HepG2 (cell line): ENCODE measurements at regions not wholly inside any gene's neighbourhood (a gene's known extent, or its start where the extent isn't known, plus 50 kb on each side); places are given as distances from the start of the nearest gene placed in this dataset.

Source experiments
- ATAC-seq: fragments of 200-7000 bp; cut with Tn5 transposase; 3 replicates; pipeline ENCODE4 v1.9.1; 2020; ENCODE audit warnings: mild to moderate bottlenecking, moderate library complexity
- BruUV-seq: library from RNA; stranded (reverse); fragments of 400-500 nt; replicated peaks from 2 replicates; lab custom pipeline; 2021; lab: Mats Ljungman, UMichigan
- CTCF ChIA-PET: fragments of 300-600 bp; formaldehyde crosslinking; extraction: SDS; loops from one replicate; lab custom pipeline; 2021; ENCODE audit warnings: low total read pairs, inconsistent platforms, low intra/inter-chr PET ratio; lab: Yijun Ruan, JAX
- POLR2A ChIA-PET: fragments of 350-600 bp; sonication (Branson Sonifier 250); formaldehyde crosslinking; loops from one replicate; lab custom pipeline; 2020; ENCODE audit warnings: antibody characterized with exemption, inconsistent platforms; lab: Yijun Ruan, JAX
- DNase-seq: peaks from one replicate; pipeline ENCODE4 v3.0.0-alpha.2; 2015; ENCODE audit warnings: low spot score
- FAIRE-seq: peaks from 3 replicates; lab custom pipeline; 2011; peaks lifted over from hg19 to GRCh38; lab: Jason Lieb, UNC
- H2AFZ ChIP-seq: one replicate; pipeline ENCODE4 v1.6.1; 2011; ENCODE audit warnings: low read length, inconsistent platforms
- H3K27ac ChIP-seq: fragments of 300-600 bp; 3 replicates; pipeline ENCODE4 v1.8.0; 2011; ENCODE audit warnings: mixed run types, mild to moderate bottlenecking, mixed read lengths, low read length, inconsistent platforms; ENCODE audit not compliant: insufficient read depth; ENCODE audit errors: extremely low read length
- H3K27me3 ChIP-seq, 2 experiments: fragments of 200-600 bp in 1 of 2; 2 replicates in 1 of 2; 3 replicates in 1 of 2; pipeline versions ENCODE4 v1.6.0 to v1.8.0; 2011; ENCODE audit warnings: low read length in 2 of 2, mild to moderate bottlenecking in 2 of 2, moderate library complexity in 2 of 2, inconsistent platforms in 1 of 2; ENCODE audit not compliant: insufficient read depth in 2 of 2, control insufficient read depth in 1 of 2
- H3K36me3 ChIP-seq, 2 experiments: fragments of 200-600 bp in 1 of 2; replicated peaks in 1 of 2; 2 replicates in 1 of 2; 3 replicates in 1 of 2; pipeline versions ENCODE4 v1.5.1 to v1.8.0; 2011; ENCODE audit warnings: low read length in 2 of 2, inconsistent platforms in 1 of 2; ENCODE audit not compliant: insufficient read depth in 2 of 2, control insufficient read depth in 1 of 2
- H3K4me1 ChIP-seq: 2 replicates; pipeline ENCODE4 v1.5.1; 2012; ENCODE audit warnings: low read length, inconsistent platforms; ENCODE audit not compliant: insufficient read depth
- H3K4me2 ChIP-seq: 2 replicates; pipeline ENCODE4 v1.6.0; 2011; ENCODE audit warnings: low read depth, low read length, inconsistent platforms
- H3K4me3 ChIP-seq, 3 experiments: fragments of 200-600 bp in 1 of 3; sonication (generic), shearing (Covaris generic) in 1 of 3; replicated peaks in 1 of 3; 2 replicates each; pipeline ENCODE4 v1.5.1; 2011 to 2016; ENCODE audit warnings: low read length in 3 of 3, inconsistent platforms in 2 of 3, low read depth in 2 of 3, mild to moderate bottlenecking in 2 of 3, control low read depth in 1 of 3, mixed read lengths in 1 of 3; ENCODE audit not compliant: insufficient read depth in 1 of 3
- H3K79me2 ChIP-seq: one replicate; pipeline ENCODE4 v1.6.1; 2011; ENCODE audit warnings: low read length, inconsistent platforms; ENCODE audit not compliant: insufficient read depth
- H3K9ac ChIP-seq: 2 replicates; pipeline ENCODE4 v1.6.0; 2011; ENCODE audit warnings: mild to moderate bottlenecking, low read depth, low read length, inconsistent platforms; ENCODE audit not compliant: insufficient read depth
- H3K9me3 ChIP-seq: 2 replicates; pipeline ENCODE4 v1.5.1; 2012; ENCODE audit warnings: mild to moderate bottlenecking, low read length
- H4K20me1 ChIP-seq: 2 replicates; pipeline ENCODE4 v1.6.0; 2011; ENCODE audit warnings: inconsistent platforms, mild to moderate bottlenecking, low read length, moderate library complexity; ENCODE audit not compliant: insufficient read depth
- DDIT3 ChIP-seq: sonication (generic); formaldehyde crosslinking; IDR thresholded peaks from 2 replicates; pipeline ENCODE4 v1.4.0; 2020; ENCODE audit warnings: mild to moderate bottlenecking, missing genetic modification reagents
- DNMT1 ChIP-seq: sonication (generic); formaldehyde crosslinking; IDR thresholded peaks from 2 replicates; pipeline ENCODE4 v1.5.1; 2020; ENCODE audit warnings: mild to moderate bottlenecking, missing genetic modification reagents
- GFI1 ChIP-seq: sonication (generic); formaldehyde crosslinking; IDR thresholded peaks from 2 replicates; pipeline ENCODE4 v1.5.0; 2020; ENCODE audit warnings: missing genetic modification reagents, mild to moderate bottlenecking, borderline replicate concordance
- PAXIP1 ChIP-seq: sonication (generic); formaldehyde crosslinking; conservative IDR thresholded peaks from 2 replicates; pipeline ENCODE4 v1.4.0; 2020; ENCODE audit warnings: mild to moderate bottlenecking, missing genetic modification reagents, moderate library complexity
- PLRG1 ChIP-seq: fragments of 450-650 bp; conservative IDR thresholded peaks from 2 replicates; pipeline ENCODE4 v1.6.1; 2016
- SRSF9 ChIP-seq: fragments of 200-400 bp; formaldehyde crosslinking; IDR thresholded peaks from 2 replicates; pipeline ENCODE4 v1.6.1; 2018; ENCODE audit warnings: borderline replicate concordance, mild to moderate bottlenecking, low read depth, low read length; ENCODE audit not compliant: insufficient read depth, poor library complexity, severe bottlenecking
- TERF1 ChIP-seq: sonication (generic); formaldehyde crosslinking; IDR thresholded peaks from 2 replicates; pipeline ENCODE4 v1.8.0; 2022; ENCODE audit warnings: mild to moderate bottlenecking, missing genetic modification reagents, moderate library complexity
- ZBTB20 ChIP-seq: sonication (generic); formaldehyde crosslinking; IDR thresholded peaks from 2 replicates; pipeline ENCODE4 v1.8.1; 2023; ENCODE audit warnings: missing genetic modification reagents, low read depth, mild to moderate bottlenecking, borderline replicate concordance
- ZHX1 ChIP-seq: sonication (generic); formaldehyde crosslinking; IDR thresholded peaks from 2 replicates; pipeline ENCODE4 v1.8.1; 2022; ENCODE audit warnings: low read depth, mild to moderate bottlenecking, missing genetic modification reagents
- ZNF460 ChIP-seq: sonication (generic); formaldehyde crosslinking; IDR thresholded peaks from 2 replicates; pipeline ENCODE4 v1.5.1; 2020; ENCODE audit warnings: missing genetic modification reagents, mild to moderate bottlenecking, borderline replicate concordance
- ZNF530 ChIP-seq: sonication (generic); formaldehyde crosslinking; IDR thresholded peaks from 2 replicates; pipeline ENCODE4 v1.5.0; 2020; ENCODE audit warnings: low read depth, mild to moderate bottlenecking, missing genetic modification reagents
- ZNF547 ChIP-seq: sonication (generic); formaldehyde crosslinking; IDR thresholded peaks from 2 replicates; pipeline ENCODE4 v1.5.1; 2020; ENCODE audit warnings: mild to moderate bottlenecking, missing genetic modification reagents
- ZNF607 ChIP-seq: sonication (generic); formaldehyde crosslinking; IDR thresholded peaks from 2 replicates; pipeline ENCODE4 v1.5.1; 2020; ENCODE audit warnings: missing genetic modification reagents, mild to moderate bottlenecking, borderline replicate concordance
- ZZZ3 ChIP-seq: sonication (generic); formaldehyde crosslinking; IDR thresholded peaks from 2 replicates; pipeline ENCODE4 v1.4.0; 2020; ENCODE audit warnings: missing genetic modification reagents, mild to moderate bottlenecking, borderline replicate concordance
- in situ Hi-C: cut with HindIII; loops from 2 replicates; pipeline ENCODE4 v1.10.0; 2017; ENCODE audit warnings: low pct_unique_long_range_greater_than_20kb; ENCODE audit not compliant: extremely low pct_ligation_motif_present
- intact Hi-C: fragments of 100-400 bp; cut with micrococcal nuclease; formaldehyde crosslinking; loops from one replicate; pipeline ENCODE4 v1.10.0; 2022; ENCODE audit not compliant: unreplicated experiment

- DNase-seq (no peak), ATAC-seq (no peak), FAIRE-seq (no peak)
- in situ Hi-C loops (no loop called here), intact Hi-C loops (no loop called here)
- H3K4me2 ChIP-seq: no peak overlapping the region
- H2AFZ ChIP-seq: no peak overlapping the region
- no peaks in the 10 kb centered on the region for H3K4me1 ChIP-seq
- no peaks in the 10 kb centered on the region for H3K9me3 ChIP-seq
- POLR2A ChIA-PET: no interaction called here
- no peaks in the 10 kb centered on the region for H4K20me1 ChIP-seq
- TF ChIP-seq ZBTB20 (CRISPR knock-in tag): no peak
- no peak for TF ChIP-seq ZNF607 (CRISPR knock-in tag)
- no peak for TF ChIP-seq SRSF9
- TF ChIP-seq ZNF460 (CRISPR knock-in tag): no peak
- no peak for TF ChIP-seq PLRG1
- no peak for TF ChIP-seq DDIT3 (CRISPR knock-in tag)
- TF ChIP-seq TERF1 (CRISPR knock-in tag): no peak
- TF ChIP-seq PAXIP1 (CRISPR knock-in tag): no peak
- no peak for TF ChIP-seq ZNF530 (CRISPR knock-in tag)
- no peak for TF ChIP-seq ZNF547
- no peak for TF ChIP-seq ZHX1 (CRISPR knock-in tag)
- TF ChIP-seq DNMT1 (CRISPR knock-in tag): no peak
- no peak for TF ChIP-seq ZZZ3 (CRISPR knock-in tag)
- TF ChIP-seq GFI1 (CRISPR knock-in tag): no peak
- no peaks in the 10 kb centered on the region for H3K27me3 ChIP-seq
- H3K4me3 ChIP-seq: no peak overlapping the region
- H3K36me3 ChIP-seq: no peaks in the 10 kb centered on the region
- no peaks in the 10 kb centered on the region for H3K79me2 ChIP-seq
- no TSS peak for BruUV-seq
- CTCF ChIA-PET: no interaction called here
- no peak overlapping the region for H3K27ac ChIP-seq
- H3K9ac ChIP-seq: no peak overlapping the region
Measured at GRCh38 chr13:76619631-76620030, 266.6 kb downstream of the KCTD12 start.
